Stimulated activated CD4-positive, alpha-beta T cell treated with anti-CD3 and anti-CD28 coated beads, Interleukin-1b, Interleukin-23, amount 100 ng/mL, for 24 hours (primary cell): ENCODE measurements at regions not wholly inside any gene's neighbourhood (a gene's known extent, or its start where the extent isn't known, plus 50 kb on each side); places are given as distances from the start of the nearest gene placed in this dataset.

Source experiments
- DNase-seq, 4 experiments: peaks; one replicate each; pipeline ENCODE4 v3.0.0-alpha.2; 2020; ENCODE audit warnings: low read depth in 4 of 4, low spot score in 1 of 4

GRCh38 chr3:164179110-164179774, 899.1 kb downstream of the SI start:
- no peak for DNase-seq

- DNase-seq = no peak
Measured at GRCh38 chr3:164174059-164174458, 904.2 kb downstream of the SI start.

- no peak for DNase-seq
Measured at GRCh38 chr3:164155400-164155799, 922.9 kb downstream of the SI start.

- no peak for DNase-seq
Measured at GRCh38 chr3:164144824-164145223, 933.5 kb downstream of the SI start.

GRCh38 chr3:164132878-164133277, 945.4 kb downstream of the SI start:
- no peak for DNase-seq

- DNase-seq = no peak
Measured at GRCh38 chr3:164113371-164114332, 964.6 kb downstream of the SI start.

GRCh38 chr3:164096352-164096751, 981.9 kb downstream of the SI start:
- no peak for DNase-seq

GRCh38 chr3:164095949-164096348, 982.3 kb downstream of the SI start:
- no peak for DNase-seq

GRCh38 chr3:164095279-164095678, 983.0 kb downstream of the SI start:
- DNase-seq = no peak

GRCh38 chr3:164094546-164094945, 983.8 kb downstream of the SI start:
- DNase-seq = no peak

GRCh38 chr3:164080208-164080607, 998.1 kb downstream of the SI start:
- no peak for DNase-seq

GRCh38 chr3:164064298-164064697, 1014.0 kb downstream of the SI start:
- DNase-seq = no peak

GRCh38 chr3:164060923-164061322, 1017.4 kb downstream of the SI start:
- DNase-seq = no peak

- no peak for DNase-seq
Measured at GRCh38 chr3:164049847-164050246, 1028.4 kb downstream of the SI start.

- no peak for DNase-seq
Measured at GRCh38 chr3:164048451-164048850, 1029.8 kb downstream of the SI start.

- DNase-seq = no peak
Measured at GRCh38 chr3:164040991-164041390, 1037.3 kb downstream of the SI start.

- no peak for DNase-seq
Measured at GRCh38 chr3:164030194-164030593, 1048.1 kb downstream of the SI start.

GRCh38 chr3:164024786-164025185, 1053.5 kb downstream of the SI start:
- DNase-seq = no peak

GRCh38 chr3:164023480-164023879, 1054.8 kb downstream of the SI start:
- no peak for DNase-seq

GRCh38 chr3:164018500-164018899, 1059.8 kb downstream of the SI start:
- no peak for DNase-seq

GRCh38 chr3:164007765-164008164, 1070.5 kb downstream of the SI start:
- no peak for DNase-seq

- no peak for DNase-seq
Measured at GRCh38 chr3:164004205-164004604, 1074.1 kb downstream of the SI start.
